ENCODE measurements at regions not wholly inside any gene's neighbourhood (a gene's known extent, or its start where the extent isn't known, plus 50 kb on each side); places are given as distances from the start of the nearest gene placed in this dataset.
A peak's percentile ranks its signal among the peaks of the same experiment; 100 is the strongest.

- H3K4me3 ChIP-seq: peak overlapping the region in 7 of 12 donors; percentile 10 to 40 (median 27)
- TF ChIP-seq, protein P1, sequence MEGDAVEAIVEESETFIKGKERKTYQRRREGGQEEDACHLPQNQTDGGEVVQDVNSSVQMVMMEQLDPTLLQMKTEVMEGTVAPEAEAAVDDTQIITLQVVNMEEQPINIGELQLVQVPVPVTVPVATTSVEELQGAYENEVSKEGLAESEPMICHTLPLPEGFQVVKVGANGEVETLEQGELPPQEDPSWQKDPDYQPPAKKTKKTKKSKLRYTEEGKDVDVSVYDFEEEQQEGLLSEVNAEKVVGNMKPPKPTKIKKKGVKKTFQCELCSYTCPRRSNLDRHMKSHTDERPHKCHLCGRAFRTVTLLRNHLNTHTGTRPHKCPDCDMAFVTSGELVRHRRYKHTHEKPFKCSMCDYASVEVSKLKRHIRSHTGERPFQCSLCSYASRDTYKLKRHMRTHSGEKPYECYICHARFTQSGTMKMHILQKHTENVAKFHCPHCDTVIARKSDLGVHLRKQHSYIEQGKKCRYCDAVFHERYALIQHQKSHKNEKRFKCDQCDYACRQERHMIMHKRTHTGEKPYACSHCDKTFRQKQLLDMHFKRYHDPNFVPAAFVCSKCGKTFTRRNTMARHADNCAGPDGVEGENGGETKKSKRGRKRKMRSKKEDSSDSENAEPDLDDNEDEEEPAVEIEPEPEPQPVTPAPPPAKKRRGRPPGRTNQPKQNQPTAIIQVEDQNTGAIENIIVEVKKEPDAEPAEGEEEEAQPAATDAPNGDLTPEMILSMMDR (IDR thresholded peaks at IDR 0.05): peak in 3 of 12 donors; percentile 3 to 26 (median 5)
- TF ChIP-seq POLR2A (IDR thresholded peaks at IDR 0.05): no peak
- DNase-seq (peak in 2 of 5 donors; percentile 26 to 39), ATAC-seq (peak in 2 of 4 donors; percentile 37 to 41)
- intact Hi-C loops (cut with DNase I): loop anchor here in 7 of 10 donors (5.0 to 10.0 kb wide), 5 partner anchors 98 to 238 kb away; no protein-coding TSS in a partner anchor
- peaks cover 0 to 40% (median 14%) of the 10 kb centered on the region in 12 donors for H3K4me1 ChIP-seq
- H3K27me3 ChIP-seq: no peaks in the 10 kb centered on the region
- peak overlapping the region; percentile 38 to 87 (median 74) for H3K27ac ChIP-seq
- WGBS, 4 donors: 31 to 42% (median 38%) methylated on average over 18 of the region's 18 CpGs
- no peaks in the 10 kb centered on the region for H3K9me3 ChIP-seq
- H3K36me3 ChIP-seq: no peaks in the 10 kb centered on the region
Measured at GRCh38 chr16:73172973-73173709, 125.2 kb upstream of the ZFHX3 start.

DNA sequence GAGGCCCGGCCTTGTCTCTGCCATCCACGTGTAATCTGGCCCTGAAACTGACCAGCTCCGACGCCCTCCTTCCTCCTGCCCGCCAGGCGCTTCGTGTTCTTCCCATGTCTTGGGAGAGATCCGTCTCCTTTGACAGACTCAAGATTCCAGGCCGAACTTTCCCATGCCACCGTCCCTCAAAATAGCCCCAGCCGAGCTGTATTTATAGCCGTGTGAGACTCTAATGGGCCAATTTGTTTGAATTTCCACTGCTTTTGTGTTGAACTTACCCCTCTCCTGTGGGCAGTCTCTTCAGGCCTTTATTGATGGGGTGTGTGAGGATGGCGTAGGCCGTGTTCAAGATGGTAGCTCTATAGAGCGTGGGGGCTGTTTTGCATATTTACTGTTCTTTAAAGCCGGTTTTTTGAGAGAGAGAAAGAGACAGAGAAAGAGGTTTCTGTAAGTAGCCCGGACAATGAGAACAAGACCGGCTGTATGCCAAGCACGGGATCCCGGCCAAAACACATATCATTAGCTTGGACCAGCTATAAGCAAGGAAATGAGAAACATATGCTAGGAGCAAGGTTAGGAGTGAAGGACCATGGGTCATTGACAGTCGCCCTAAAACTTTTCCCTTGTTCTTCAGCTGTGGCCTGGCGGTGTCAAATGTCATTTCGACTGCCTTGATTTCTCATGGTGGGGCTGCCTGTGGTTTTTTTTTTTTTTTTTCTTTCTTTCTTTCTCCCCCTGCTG, 124.5 kb upstream of the ZFHX3 start:
- Histone ChIP-seq H3K4me1 (peaks cover 0 to 44% (median 14%) of the 10 kb centered on the region in 12 donors), H3K36me3 (no peaks in the 10 kb centered on the region), H3K4me3 (peak overlapping the region in 1 of 12 donors; percentile 37), H3K9me3 (no peaks in the 10 kb centered on the region), H3K27me3 (no peaks in the 10 kb centered on the region), H3K27ac (peak overlapping the region; percentile 58 to 87 (median 73))
- WGBS, 4 donors: 46 to 59% (median 51%) methylated on average over 23 of the region's 23 CpGs
- TF ChIP-seq, protein P1 (IDR thresholded peaks at IDR 0.05): peak in 8 of 12 donors; percentile 12 to 52 (median 40)
- TF ChIP-seq POLR2A (IDR thresholded peaks at IDR 0.05): no peak
- ATAC-seq (peak; percentile 57 to 81 (median 76)), DNase-seq (peak; percentile 77 to 88 (median 82))
- intact Hi-C loops (cut with DNase I): loop anchor here in 7 of 10 donors (5.0 to 10.0 kb wide), 5 partner anchors 98 to 238 kb away; no protein-coding TSS in a partner anchor

DNA sequence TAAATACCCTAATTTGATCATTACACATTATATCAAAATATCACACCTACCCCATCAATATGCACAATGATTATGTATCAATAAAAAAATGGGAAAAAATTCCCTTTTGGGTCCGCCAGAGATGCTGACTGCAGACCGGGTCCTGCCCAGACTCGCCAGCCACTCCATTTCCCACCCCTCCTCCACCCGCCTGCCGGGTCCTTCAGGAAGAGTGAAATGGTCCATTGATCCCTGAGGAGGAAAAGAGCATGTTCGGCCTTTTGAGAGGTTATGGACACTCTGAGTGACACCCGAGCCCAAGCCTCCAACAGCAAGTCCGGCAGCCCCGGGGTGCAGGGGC, 123.9 kb upstream of the ZFHX3 start:
- H3K27ac ChIP-seq: peak overlapping the region; percentile 58 to 87 (median 73)
- no peak for TF ChIP-seq POLR2A (IDR thresholded peaks at IDR 0.05)
- TF ChIP-seq, protein P1 (IDR thresholded peaks at IDR 0.05): no peak
- no peaks in the 10 kb centered on the region for H3K9me3 ChIP-seq
- DNase-seq (no peak), ATAC-seq (no peak)
- peaks cover 0 to 50% (median 17%) of the 10 kb centered on the region in 12 donors for H3K4me1 ChIP-seq
- no peaks in the 10 kb centered on the region for H3K36me3 ChIP-seq
- intact Hi-C loops (cut with DNase I): loop anchor here in 7 of 10 donors (5.0 to 10.0 kb wide), 5 partner anchors 97 to 237 kb away; no protein-coding TSS in a partner anchor
- no peaks in the 10 kb centered on the region for H3K27me3 ChIP-seq
- H3K4me3 ChIP-seq: no peak overlapping the region
- WGBS, 4 donors: 85 to 96% (median 87%) methylated on average over 8 to 9 of the region's 9 CpGs

- 68 to 82% (median 78%) methylated on average over 8 to 9 of the region's 9 CpGs for WGBS, 4 donors
- peaks cover 0 to 55% (median 18%) of the 10 kb centered on the region in 12 donors for H3K4me1 ChIP-seq
Measured at GRCh38 chr16:73171380-73171779, 123.5 kb upstream of the ZFHX3 start.

More at GRCh38 chr16:73171380-73171779, 123.5 kb upstream of the ZFHX3 start:
- Histone ChIP-seq H3K27ac (peak overlapping the region in 7 of 12 donors; percentile 20 to 87 (median 81)), H3K36me3 (no peaks in the 10 kb centered on the region), H3K27me3 (no peaks in the 10 kb centered on the region), H3K4me3 (no peak overlapping the region), H3K9me3 (no peaks in the 10 kb centered on the region)
- ATAC-seq (no peak), DNase-seq (no peak)
- intact Hi-C loops (cut with DNase I): loop anchor here in 7 of 10 donors (5.0 to 10.0 kb wide), 5 partner anchors 97 to 237 kb away; no protein-coding TSS in a partner anchor
- no peak for TF ChIP-seq POLR2A (IDR thresholded peaks at IDR 0.05)
- TF ChIP-seq, protein P1 (IDR thresholded peaks at IDR 0.05): no peak
